GM12878 (cell line): ENCODE measurements at regions not wholly inside any gene's neighbourhood (a gene's known extent, or its start where the extent isn't known, plus 50 kb on each side); places are given as distances from the start of the nearest gene placed in this dataset.

Source experiments
- ATAC-seq: fragments of 200-7000 bp; cut with Tn5 transposase; 3 replicates; pipeline ENCODE4 v1.9.1; 2020; ENCODE audit warnings: mild to moderate bottlenecking, moderate library complexity
- BruUV-seq: library from RNA; stranded (reverse); fragments of 400-500 nt; replicated peaks from 2 replicates; lab custom pipeline; 2021; lab: Mats Ljungman, UMichigan
- CTCF ChIA-PET: fragments of 300-600 bp; sonication (Branson Sonifier 250); formaldehyde crosslinking; extraction: SDS; loops from one replicate; lab custom pipeline; 2021; ENCODE audit warnings: inconsistent platforms; lab: Yijun Ruan, JAX
- POLR2A ChIA-PET: fragments of 350-600 bp; formaldehyde crosslinking; extraction: SDS; loops from one replicate; lab custom pipeline; 2021; ENCODE audit warnings: inconsistent platforms; lab: Charles Lee
- RAD21 ChIA-PET: fragments of 300-600 bp; sonication (Branson Sonifier 250); formaldehyde crosslinking; loops from one replicate; lab custom pipeline; 2023; ENCODE audit warnings: antibody characterized with exemption; ENCODE audit not compliant: unreplicated experiment; lab: Charles Lee
- SMC1A ChIA-PET: fragments of 300-600 bp; sonication (Branson Sonifier 250); formaldehyde crosslinking; loops from one replicate; lab custom pipeline; 2023; ENCODE audit not compliant: unreplicated experiment, uncharacterized antibody; lab: Charles Lee
- DNase-seq: peaks from one replicate; pipeline ENCODE4 v3.0.0-alpha.2; 2011; ENCODE audit warnings: low read depth, low spot score
- FAIRE-seq: peaks from 3 replicates; lab custom pipeline; 2011; peaks lifted over from hg19 to GRCh38; lab: Jason Lieb, UNC
- H2AFZ ChIP-seq: 2 replicates; pipeline ENCODE4 v1.6.0; 2011; ENCODE audit warnings: low read depth, low read length, control low read depth; ENCODE audit not compliant: control insufficient read depth
- H3K27ac ChIP-seq: 2 replicates; pipeline ENCODE4 v1.5.1; 2011; ENCODE audit warnings: control low read depth; ENCODE audit not compliant: control insufficient read depth, insufficient read depth
- H3K27me3 ChIP-seq, 2 experiments: replicated peaks in 1 of 2; 2 replicates each; pipeline versions ENCODE4 v1.6.0 to v1.6.1; 2011; ENCODE audit warnings: low read length in 1 of 2; ENCODE audit not compliant: control insufficient read depth in 2 of 2, insufficient read depth in 2 of 2
- H3K36me3 ChIP-seq, 2 experiments: 2 replicates each; pipeline ENCODE4 v1.5.1; 2011; ENCODE audit warnings: low read length in 1 of 2; ENCODE audit not compliant: control insufficient read depth in 2 of 2, insufficient read depth in 2 of 2
- H3K4me1 ChIP-seq: 2 replicates; pipeline ENCODE4 v1.6.1; 2011; ENCODE audit warnings: mild to moderate bottlenecking, low read length, moderate library complexity, mixed read lengths; ENCODE audit not compliant: control insufficient read depth, insufficient read depth
- H3K4me2 ChIP-seq: 2 replicates; pipeline ENCODE4 v1.6.0; 2011; ENCODE audit warnings: control low read depth; ENCODE audit not compliant: control insufficient read depth, insufficient read depth
- H3K4me3 ChIP-seq: fragments of 200-600 bp; sonication (generic); 2 replicates; pipeline ENCODE4 v1.5.1; 2016
- H3K79me2 ChIP-seq: 2 replicates; pipeline ENCODE4 v1.6.0; 2011; ENCODE audit warnings: low read length; ENCODE audit not compliant: control insufficient read depth, insufficient read depth
- H3K9ac ChIP-seq: 2 replicates; pipeline ENCODE4 v1.8.0; 2011; ENCODE audit warnings: low read length, control low read depth, mixed read lengths; ENCODE audit not compliant: control insufficient read depth, insufficient read depth
- H3K9me3 ChIP-seq: replicated peaks from 3 replicates; pipeline ENCODE4 v1.5.1; 2011; ENCODE audit warnings: mild to moderate bottlenecking, low read length; ENCODE audit not compliant: control insufficient read depth, insufficient read depth
- H4K20me1 ChIP-seq: 2 replicates; pipeline ENCODE4 v1.6.0; 2011; ENCODE audit not compliant: control insufficient read depth, insufficient read depth
- BCL11A ChIP-seq: IDR thresholded peaks from 2 replicates; pipeline ENCODE4 v1.6.1; 2011; ENCODE audit warnings: low read depth, low read length
- CEBPB ChIP-seq, 2 experiments: fragments of 150-350 bp in 1 of 2; IDR thresholded peaks; 2 replicates each; pipeline ENCODE4 v1.6.1; 2012 to 2014; ENCODE audit warnings: low read depth in 2 of 2, low read length in 2 of 2, borderline replicate concordance in 1 of 2, inconsistent platforms in 1 of 2
- CHD1 ChIP-seq: IDR thresholded peaks from 2 replicates; pipeline ENCODE4 v1.6.1; 2012; ENCODE audit warnings: low read depth, low read length, improper control_type of control experiment
- NR2F1 ChIP-seq: fragments of 450-650 bp; conservative IDR thresholded peaks from 2 replicates; pipeline ENCODE4 v1.6.1; 2017; ENCODE audit warnings: mild to moderate bottlenecking
- SP1 ChIP-seq: IDR thresholded peaks from one replicate; pipeline ENCODE4 v1.6.1; 2011; ENCODE audit warnings: low read depth, low read length
- WGBS: methylation state at CpG from one replicate; pipeline ENCODE4 v1.1.6; 2016; ENCODE audit warnings: low lambda C conversion rate; ENCODE audit not compliant: insufficient replicate concordance, insufficient coverage; ENCODE audit errors: missing lambda C conversion rate; 5-methylcytosine and 5-hydroxymethylcytosine counted together
- in situ Hi-C: fragments of 300-500 bp; cut with MboI; formaldehyde crosslinking; loops from 9 replicates; pipeline ENCODE4 v1.14.3; 2018; ENCODE audit warnings: mixed read lengths
- intact Hi-C: fragments of 100-400 bp; cut with micrococcal nuclease; formaldehyde crosslinking; loops from one replicate; pipeline ENCODE4 v1.14.2; 2022; ENCODE audit not compliant: unreplicated experiment
- TF ChIP-seq, protein P1 (sequence below): fragments of 450-650 bp; formaldehyde crosslinking; IDR thresholded peaks from 2 replicates; pipeline ENCODE4 v1.5.0; 2022; ENCODE audit warnings: mild to moderate bottlenecking, missing genetic modification characterization
- TF ChIP-seq, protein P2 (sequence below): IDR thresholded peaks from 2 replicates; pipeline ENCODE4 v1.6.1; 2012; ENCODE audit warnings: mild to moderate bottlenecking, low read depth, low read length
- TF ChIP-seq, protein P3 (sequence below): IDR thresholded peaks from 2 replicates; pipeline ENCODE4 v1.6.1; 2011; ENCODE audit warnings: low read depth, mild to moderate bottlenecking, low read length, moderate library complexity, borderline replicate concordance; ENCODE audit errors: extremely low read depth
- TF ChIP-seq, protein P4 (sequence below): fragments of 450-650 bp; IDR thresholded peaks from 2 replicates; pipeline ENCODE4 v1.6.1; 2017; ENCODE audit warnings: borderline replicate concordance

DNA sequence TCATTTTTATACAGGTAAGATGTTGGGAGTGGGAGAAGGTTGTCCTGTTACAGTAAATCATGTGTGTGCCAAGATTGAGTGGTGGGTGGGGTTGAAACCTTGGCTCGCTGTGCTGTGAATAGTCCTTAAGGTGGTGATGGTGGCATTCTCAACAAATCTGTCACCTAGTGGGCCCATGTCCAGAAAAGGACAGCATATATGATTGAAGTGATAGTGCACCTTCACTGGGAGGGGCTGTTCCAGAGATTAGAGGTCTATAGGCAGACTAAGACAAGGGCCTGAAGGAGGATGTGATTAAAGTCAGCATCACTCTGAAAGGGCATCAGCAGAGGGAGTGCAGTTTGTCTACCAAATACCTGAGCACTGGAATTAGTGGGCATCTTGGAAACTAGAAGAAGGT is 374.2 kb upstream of the C2CD4B start (continued):
- TF ChIP-seq, protein P1, sequence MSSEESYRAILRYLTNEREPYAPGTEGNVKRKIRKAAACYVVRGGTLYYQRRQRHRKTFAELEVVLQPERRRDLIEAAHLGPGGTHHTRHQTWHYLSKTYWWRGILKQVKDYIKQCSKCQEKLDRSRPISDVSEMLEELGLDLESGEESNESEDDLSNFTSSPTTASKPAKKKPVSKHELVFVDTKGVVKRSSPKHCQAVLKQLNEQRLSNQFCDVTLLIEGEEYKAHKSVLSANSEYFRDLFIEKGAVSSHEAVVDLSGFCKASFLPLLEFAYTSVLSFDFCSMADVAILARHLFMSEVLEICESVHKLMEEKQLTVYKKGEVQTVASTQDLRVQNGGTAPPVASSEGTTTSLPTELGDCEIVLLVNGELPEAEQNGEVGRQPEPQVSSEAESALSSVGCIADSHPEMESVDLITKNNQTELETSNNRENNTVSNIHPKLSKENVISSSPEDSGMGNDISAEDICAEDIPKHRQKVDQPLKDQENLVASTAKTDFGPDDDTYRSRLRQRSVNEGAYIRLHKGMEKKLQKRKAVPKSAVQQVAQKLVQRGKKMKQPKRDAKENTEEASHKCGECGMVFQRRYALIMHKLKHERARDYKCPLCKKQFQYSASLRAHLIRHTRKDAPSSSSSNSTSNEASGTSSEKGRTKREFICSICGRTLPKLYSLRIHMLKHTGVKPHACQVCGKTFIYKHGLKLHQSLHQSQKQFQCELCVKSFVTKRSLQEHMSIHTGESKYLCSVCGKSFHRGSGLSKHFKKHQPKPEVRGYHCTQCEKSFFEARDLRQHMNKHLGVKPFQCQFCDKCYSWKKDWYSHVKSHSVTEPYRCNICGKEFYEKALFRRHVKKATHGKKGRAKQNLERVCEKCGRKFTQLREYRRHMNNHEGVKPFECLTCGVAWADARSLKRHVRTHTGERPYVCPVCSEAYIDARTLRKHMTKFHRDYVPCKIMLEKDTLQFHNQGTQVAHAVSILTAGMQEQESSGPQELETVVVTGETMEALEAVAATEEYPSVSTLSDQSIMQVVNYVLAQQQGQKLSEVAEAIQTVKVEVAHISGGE (CRISPR knock-in tag) = no peak
- TF ChIP-seq BCL11A (no peak), NR2F1 (no peak)

DNA sequence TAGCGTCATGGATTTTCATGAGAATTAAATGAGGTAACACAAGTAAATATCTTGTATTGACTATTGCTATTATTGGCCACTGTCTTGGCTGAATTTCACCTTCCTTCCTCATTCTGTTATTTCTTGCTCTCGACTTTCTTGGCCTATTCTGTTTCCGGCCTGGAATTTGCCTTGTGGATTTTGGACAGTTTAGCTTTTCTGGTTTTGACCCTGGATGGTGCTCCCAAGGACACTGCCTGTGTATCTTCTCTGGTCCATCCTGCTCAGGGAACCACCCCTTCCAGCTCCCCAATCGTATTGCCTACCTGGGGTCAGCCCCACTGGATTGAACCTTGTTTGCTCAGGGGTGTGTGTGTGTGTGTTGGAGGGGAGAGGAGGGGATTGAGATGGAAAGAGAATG is 376.2 kb upstream of the C2CD4B start:
- WGBS = 29% methylated on average over 4 of the region's 4 CpGs
- BruUV-seq = no TSS peak
- Histone ChIP-seq H2AFZ (no peak overlapping the region), H3K4me2 (no peak overlapping the region), H3K27ac (no peak overlapping the region), H3K27me3 (no peaks in the 10 kb centered on the region; a peak in 1 of 4 replicates), H4K20me1 (no peaks in the 10 kb centered on the region), H3K4me3 (no peak overlapping the region), H3K79me2 (no peaks in the 10 kb centered on the region), H3K9me3 (no peaks in the 10 kb centered on the region)
- ChIA-PET RAD21 (no interaction called here), POLR2A (no interaction called here)
- no peak for ATAC-seq
- in situ Hi-C loops = no loop called here
- TF ChIP-seq, protein P2, sequence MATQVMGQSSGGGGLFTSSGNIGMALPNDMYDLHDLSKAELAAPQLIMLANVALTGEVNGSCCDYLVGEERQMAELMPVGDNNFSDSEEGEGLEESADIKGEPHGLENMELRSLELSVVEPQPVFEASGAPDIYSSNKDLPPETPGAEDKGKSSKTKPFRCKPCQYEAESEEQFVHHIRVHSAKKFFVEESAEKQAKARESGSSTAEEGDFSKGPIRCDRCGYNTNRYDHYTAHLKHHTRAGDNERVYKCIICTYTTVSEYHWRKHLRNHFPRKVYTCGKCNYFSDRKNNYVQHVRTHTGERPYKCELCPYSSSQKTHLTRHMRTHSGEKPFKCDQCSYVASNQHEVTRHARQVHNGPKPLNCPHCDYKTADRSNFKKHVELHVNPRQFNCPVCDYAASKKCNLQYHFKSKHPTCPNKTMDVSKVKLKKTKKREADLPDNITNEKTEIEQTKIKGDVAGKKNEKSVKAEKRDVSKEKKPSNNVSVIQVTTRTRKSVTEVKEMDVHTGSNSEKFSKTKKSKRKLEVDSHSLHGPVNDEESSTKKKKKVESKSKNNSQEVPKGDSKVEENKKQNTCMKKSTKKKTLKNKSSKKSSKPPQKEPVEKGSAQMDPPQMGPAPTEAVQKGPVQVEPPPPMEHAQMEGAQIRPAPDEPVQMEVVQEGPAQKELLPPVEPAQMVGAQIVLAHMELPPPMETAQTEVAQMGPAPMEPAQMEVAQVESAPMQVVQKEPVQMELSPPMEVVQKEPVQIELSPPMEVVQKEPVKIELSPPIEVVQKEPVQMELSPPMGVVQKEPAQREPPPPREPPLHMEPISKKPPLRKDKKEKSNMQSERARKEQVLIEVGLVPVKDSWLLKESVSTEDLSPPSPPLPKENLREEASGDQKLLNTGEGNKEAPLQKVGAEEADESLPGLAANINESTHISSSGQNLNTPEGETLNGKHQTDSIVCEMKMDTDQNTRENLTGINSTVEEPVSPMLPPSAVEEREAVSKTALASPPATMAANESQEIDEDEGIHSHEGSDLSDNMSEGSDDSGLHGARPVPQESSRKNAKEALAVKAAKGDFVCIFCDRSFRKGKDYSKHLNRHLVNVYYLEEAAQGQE = no peak
- TF ChIP-seq, protein P3, sequence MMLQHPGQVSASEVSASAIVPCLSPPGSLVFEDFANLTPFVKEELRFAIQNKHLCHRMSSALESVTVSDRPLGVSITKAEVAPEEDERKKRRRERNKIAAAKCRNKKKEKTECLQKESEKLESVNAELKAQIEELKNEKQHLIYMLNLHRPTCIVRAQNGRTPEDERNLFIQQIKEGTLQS = no peak
- TF ChIP-seq NR2F1 (no peak), SP1 (no peak), CHD1 (no peak), CEBPB (IDR thresholded peaks at IDR 0.05; ENCODE audit: borderline replicate concordance in 1 of 2, low read depth in 2 of 2, low read length in 2 of 2) (no peak)
- TF ChIP-seq, protein P4, sequence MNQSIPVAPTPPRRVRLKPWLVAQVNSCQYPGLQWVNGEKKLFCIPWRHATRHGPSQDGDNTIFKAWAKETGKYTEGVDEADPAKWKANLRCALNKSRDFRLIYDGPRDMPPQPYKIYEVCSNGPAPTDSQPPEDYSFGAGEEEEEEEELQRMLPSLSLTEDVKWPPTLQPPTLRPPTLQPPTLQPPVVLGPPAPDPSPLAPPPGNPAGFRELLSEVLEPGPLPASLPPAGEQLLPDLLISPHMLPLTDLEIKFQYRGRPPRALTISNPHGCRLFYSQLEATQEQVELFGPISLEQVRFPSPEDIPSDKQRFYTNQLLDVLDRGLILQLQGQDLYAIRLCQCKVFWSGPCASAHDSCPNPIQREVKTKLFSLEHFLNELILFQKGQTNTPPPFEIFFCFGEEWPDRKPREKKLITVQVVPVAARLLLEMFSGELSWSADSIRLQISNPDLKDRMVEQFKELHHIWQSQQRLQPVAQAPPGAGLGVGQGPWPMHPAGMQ = no peak
- TF ChIP-seq, all 136 proteins: peak for 0
- H3K36me3 ChIP-seq = no peaks in the 10 kb centered on the region
- no peak for DNase-seq
- SMC1A ChIA-PET = no interaction called here
- intact Hi-C loops = no loop called here
- no peak for FAIRE-seq
- no peaks in the 10 kb centered on the region for H3K4me1 ChIP-seq
- H3K9ac ChIP-seq = no peak overlapping the region
- CTCF ChIA-PET = no interaction called here
